Gastrocnemius medialis (tissue), 4 donors: ENCODE measurements at regions not wholly inside any gene's neighbourhood (a gene's known extent, or its start where the extent isn't known, plus 50 kb on each side); places are given as distances from the start of the nearest gene placed in this dataset.
A peak's percentile ranks its signal among the peaks of the same experiment; 100 is the strongest.

ENCODE experiments used
- CTCF ChIP-seq, 5 experiments: fragments of 450-650 bp in 3 of 5; fragments of 200-600 bp in 2 of 5; sonication (generic) in 2 of 5; IDR thresholded peaks in 4 of 5; conservative IDR thresholded peaks in 1 of 5; 1 replicate in 4 of 5; 2 replicates in 1 of 5; pipeline ENCODE4 v1.5.1; 2016 to 2019; ENCODE audit warnings: antibody characterized with exemption in 5 of 5, mild to moderate bottlenecking in 3 of 5, moderate library complexity in 3 of 5
- POLR2A ChIP-seq, 2 donors: fragments of 450-650 bp; IDR thresholded peaks; one replicate each; pipeline ENCODE4 v1.6.1; 2017; ENCODE audit warnings: antibody characterized with exemption in 2 of 2, mild to moderate bottlenecking in 2 of 2, moderate library complexity in 2 of 2

- peak in 4 of 5 experiments; percentile 26 to 57 (median 41) for TF ChIP-seq CTCF (IDR thresholded peaks at IDR 0.05 in 4 of 5, conservative IDR thresholded peaks at IDR 0.05 in 1 of 5)
- TF ChIP-seq POLR2A (IDR thresholded peaks at IDR 0.05): no peak
Observed at GRCh38 chr3:109731639-109732473, 394.5 kb upstream of the DPPA4 start.
